AG10803 (cell line): ENCODE measurements at regions not wholly inside any gene's neighbourhood (a gene's known extent, or its start where the extent isn't known, plus 50 kb on each side); places are given as distances from the start of the nearest gene placed in this dataset.

ENCODE experiments used
- DNase-seq: peaks from one replicate; pipeline ENCODE4 v3.0.0; 2010; ENCODE audit warnings: low read depth
- H3K4me3 ChIP-seq: 2 replicates; pipeline ENCODE4 v1.5.1; 2011; ENCODE audit warnings: mild to moderate bottlenecking, low read length, control low read depth
- TF ChIP-seq, protein P1 (sequence below): conservative IDR thresholded peaks from 2 replicates; pipeline ENCODE4 v1.5.1; 2011; ENCODE audit warnings: mild to moderate bottlenecking, low read length, control low read depth, inconsistent platforms

DNA sequence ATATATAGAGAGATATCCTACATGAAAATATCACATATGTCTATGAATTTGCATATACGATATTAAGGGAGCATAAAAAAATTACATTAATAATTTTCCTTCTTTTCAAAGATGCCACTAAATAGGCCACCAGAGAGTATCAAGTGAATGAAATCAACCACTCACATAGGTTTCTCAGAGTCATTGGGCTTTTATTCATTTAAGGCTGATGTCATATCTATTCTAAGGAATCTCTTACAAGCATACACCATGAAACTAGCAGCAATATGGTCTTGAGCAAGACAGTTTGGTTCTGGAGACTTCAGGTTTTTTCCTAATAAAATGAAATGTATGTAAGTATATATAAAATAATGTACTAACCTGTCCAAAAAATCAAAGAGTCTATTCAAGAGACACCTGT is 420.4 kb downstream of the PLA2G4A start:
- no peak for DNase-seq
- H3K4me3 ChIP-seq, result no peak overlapping the region
- TF ChIP-seq, protein P1, sequence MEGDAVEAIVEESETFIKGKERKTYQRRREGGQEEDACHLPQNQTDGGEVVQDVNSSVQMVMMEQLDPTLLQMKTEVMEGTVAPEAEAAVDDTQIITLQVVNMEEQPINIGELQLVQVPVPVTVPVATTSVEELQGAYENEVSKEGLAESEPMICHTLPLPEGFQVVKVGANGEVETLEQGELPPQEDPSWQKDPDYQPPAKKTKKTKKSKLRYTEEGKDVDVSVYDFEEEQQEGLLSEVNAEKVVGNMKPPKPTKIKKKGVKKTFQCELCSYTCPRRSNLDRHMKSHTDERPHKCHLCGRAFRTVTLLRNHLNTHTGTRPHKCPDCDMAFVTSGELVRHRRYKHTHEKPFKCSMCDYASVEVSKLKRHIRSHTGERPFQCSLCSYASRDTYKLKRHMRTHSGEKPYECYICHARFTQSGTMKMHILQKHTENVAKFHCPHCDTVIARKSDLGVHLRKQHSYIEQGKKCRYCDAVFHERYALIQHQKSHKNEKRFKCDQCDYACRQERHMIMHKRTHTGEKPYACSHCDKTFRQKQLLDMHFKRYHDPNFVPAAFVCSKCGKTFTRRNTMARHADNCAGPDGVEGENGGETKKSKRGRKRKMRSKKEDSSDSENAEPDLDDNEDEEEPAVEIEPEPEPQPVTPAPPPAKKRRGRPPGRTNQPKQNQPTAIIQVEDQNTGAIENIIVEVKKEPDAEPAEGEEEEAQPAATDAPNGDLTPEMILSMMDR, result no peak

DNA sequence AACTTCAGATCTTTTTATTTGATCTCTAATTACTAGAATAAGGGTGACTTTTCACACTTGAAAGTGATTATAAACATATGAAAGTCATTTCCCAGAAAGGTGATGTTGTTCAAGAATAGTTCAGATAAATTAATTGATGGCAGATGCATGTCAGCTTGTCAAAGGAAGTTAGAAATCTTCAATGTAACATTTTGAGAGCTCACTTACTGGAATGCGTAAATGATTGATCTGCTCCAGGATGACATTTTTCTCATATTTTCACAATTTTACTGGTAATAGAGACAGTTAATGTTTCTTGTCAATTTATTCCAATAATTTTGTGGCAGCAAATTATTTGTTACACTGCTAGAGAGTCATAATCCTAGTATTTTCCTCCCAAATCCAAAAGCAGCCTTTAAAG is 424.2 kb downstream of the PLA2G4A start:
- no peak for DNase-seq
- TF ChIP-seq, protein P1, result no peak
- H3K4me3 ChIP-seq, result no peak overlapping the region

DNA sequence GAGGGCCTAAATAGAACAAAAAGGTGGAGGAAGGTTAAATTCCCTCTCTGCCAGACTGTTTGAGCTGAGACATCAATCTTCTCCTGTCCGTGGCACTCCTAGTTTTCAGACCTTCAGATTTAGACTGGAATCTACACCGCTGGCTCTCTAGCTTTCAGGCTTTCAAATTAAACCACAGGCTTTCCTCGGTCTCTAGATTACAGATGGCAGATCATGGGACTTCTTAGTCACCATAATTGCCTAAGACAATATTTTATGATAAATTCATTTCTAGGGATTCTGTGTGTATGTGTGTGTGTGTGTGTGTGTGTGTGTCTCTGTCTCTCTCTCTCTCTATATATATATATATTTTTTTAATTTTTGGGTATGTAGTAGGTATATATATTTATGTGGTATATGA is 428.7 kb downstream of the PLA2G4A start:
- H3K4me3 ChIP-seq, result no peak overlapping the region
- no peak for DNase-seq
- TF ChIP-seq, protein P1, result no peak

DNA sequence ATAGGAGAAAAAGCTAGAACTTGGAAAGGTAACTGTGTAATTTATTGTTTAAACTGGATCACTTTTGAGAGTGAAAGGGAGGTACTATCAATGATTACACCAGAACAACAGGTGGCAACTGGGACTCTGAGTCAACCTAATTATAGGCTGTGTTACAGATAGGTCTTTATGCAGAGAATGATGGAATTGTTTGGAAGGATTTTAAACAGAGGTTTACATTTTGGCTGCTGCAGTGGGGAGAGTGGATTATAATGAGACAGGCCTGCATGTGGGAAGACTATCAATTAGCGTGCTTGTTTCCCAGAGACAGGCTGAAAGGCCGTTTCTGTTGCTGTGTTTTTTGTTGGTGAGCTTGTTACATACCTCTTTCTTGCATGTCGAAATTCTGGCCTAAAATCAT is 432.9 kb downstream of the PLA2G4A start:
- TF ChIP-seq, protein P1, result no peak
- DNase-seq, result no peak
- no peak overlapping the region for H3K4me3 ChIP-seq

DNA sequence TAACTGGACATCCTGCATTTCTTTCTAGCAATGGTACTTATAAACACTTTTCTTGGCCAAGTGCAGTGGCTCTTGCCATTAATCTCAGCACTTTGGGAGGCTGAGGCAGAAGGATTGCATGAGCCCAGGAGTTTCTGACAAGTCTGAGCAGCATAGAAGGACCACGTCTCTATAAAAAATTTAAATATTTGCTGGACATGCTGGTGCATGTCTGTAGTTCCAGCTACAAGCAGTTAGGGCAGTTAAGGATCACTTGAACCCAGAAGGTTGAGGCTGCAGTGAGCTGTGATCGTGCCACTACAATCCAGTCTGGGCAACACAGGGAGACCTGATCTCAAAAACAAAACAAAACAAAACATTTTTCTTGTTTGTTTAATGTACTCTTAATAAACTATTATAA is 434.0 kb downstream of the PLA2G4A start:
- H3K4me3 ChIP-seq, result no peak overlapping the region
- no peak for DNase-seq
- TF ChIP-seq, protein P1, result no peak

DNA sequence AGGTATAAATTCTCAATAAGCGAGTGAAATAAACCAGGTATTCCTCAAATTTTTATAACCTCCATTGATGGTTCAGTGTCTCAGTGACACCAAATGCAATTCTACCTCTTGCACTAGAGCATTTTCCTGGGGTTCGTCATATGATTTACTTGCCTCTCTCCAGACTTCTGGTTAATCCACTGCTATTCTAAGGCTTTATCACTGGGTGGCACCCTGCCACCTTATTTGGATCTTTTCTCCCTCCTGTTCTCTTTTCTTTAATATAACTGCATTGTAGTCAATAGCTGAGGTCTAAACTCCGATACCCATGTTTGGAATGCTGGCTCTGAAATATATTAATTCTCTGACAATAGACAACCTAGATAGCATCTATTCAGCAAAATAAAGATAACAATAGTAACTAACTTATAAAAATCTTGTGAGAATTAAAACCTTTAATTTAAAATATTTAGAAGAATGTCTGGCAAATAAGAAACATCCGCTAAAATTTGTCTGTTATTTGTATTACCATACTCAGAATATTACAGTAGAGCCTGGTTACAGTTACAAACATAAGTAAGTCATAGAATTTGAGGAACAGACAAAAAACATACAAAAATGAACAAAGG is 436.4 kb downstream of the PLA2G4A start:
- no peak overlapping the region for H3K4me3 ChIP-seq
- DNase-seq, result peak; percentile 52
- TF ChIP-seq, protein P1, result peak; percentile 55

DNA sequence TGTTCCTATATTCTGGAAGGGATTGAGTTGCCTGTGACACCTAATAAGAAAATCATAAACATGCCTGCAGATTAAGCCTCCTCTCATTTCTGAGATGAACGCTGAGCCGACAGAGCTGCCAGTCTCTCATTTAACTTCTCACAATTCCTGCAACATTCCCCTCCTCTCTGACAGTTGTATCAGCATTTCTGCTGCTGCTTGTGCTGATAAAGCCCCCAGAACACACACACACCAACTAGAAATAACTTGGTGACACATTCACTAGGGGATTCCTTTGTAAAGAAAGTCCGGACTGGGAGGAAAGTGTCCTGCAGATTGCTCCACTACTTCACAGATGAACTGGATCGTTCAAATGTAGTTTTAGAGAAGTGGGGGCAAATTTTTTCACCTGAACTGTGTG is 437.3 kb downstream of the PLA2G4A start:
- H3K4me3 ChIP-seq, result no peak overlapping the region
- TF ChIP-seq, protein P1, result no peak
- no peak for DNase-seq
